HCT116 (cell line): ENCODE measurements at regions not wholly inside any gene's neighbourhood (a gene's known extent, or its start where the extent isn't known, plus 50 kb on each side); places are given as distances from the start of the nearest gene placed in this dataset.

Experiments
- ATAC-seq: fragments of 200-7000 bp; cut with Tn5 transposase; 2 replicates; pipeline ENCODE4 v1.9.1; 2020; ENCODE audit warnings: mild to moderate bottlenecking, moderate library complexity
- BruUV-seq: library from RNA; stranded (reverse); fragments of 400-500 nt; replicated peaks from 2 replicates; lab custom pipeline; 2021; lab: Mats Ljungman, UMichigan
- CTCF ChIA-PET: fragments of 300-600 bp; sonication (Branson Sonifier 250); formaldehyde crosslinking; loops from one replicate; lab custom pipeline; 2021; ENCODE audit warnings: antibody characterized with exemption; lab: Charles Lee
- POLR2A ChIA-PET: fragments of 300-600, 350-600 bp; sonication (Branson Sonifier 250); formaldehyde crosslinking; loops from one replicate; lab custom pipeline; 2021; ENCODE audit warnings: antibody characterized with exemption; lab: Charles Lee
- RAD21 ChIA-PET, 2 experiments: fragments of 300-600 bp; sonication (Branson Sonifier 250); formaldehyde crosslinking; loops; one replicate each; lab custom pipeline; 2023; ENCODE audit warnings: low total read pairs in 2 of 2; ENCODE audit not compliant: uncharacterized antibody in 2 of 2, unreplicated experiment in 2 of 2, low non-redundant PET in 1 of 2; lab: Charles Lee
- DNase-seq: peaks from one replicate; pipeline ENCODE4 v3.0.0-alpha.2; 2010; ENCODE audit warnings: low read depth, low spot score
- H2AFZ ChIP-seq: fragments of 200-600 bp; shearing (Covaris generic), sonication (generic); 2 replicates; pipeline ENCODE4 v1.6.1; 2017; ENCODE audit warnings: low read depth, mixed run types, mixed read lengths, antibody characterized with exemption, low read length; ENCODE audit not compliant: poor library complexity, severe bottlenecking
- H3K27ac ChIP-seq: 2 replicates; pipeline ENCODE4 v1.5.1; 2012; ENCODE audit warnings: low read depth, low read length
- H3K27me3 ChIP-seq: fragments of 200-600 bp; sonication (generic); 2 replicates; pipeline ENCODE4 v1.6.1; 2016; ENCODE audit warnings: mixed run types, low read length, mixed read lengths; ENCODE audit not compliant: insufficient read depth
- H3K36me3 ChIP-seq, 2 experiments: fragments of 200-500 bp in 1 of 2; fragments of 200-600 bp in 1 of 2; sonication (Bioruptor generic) in 1 of 2; sonication (generic) in 1 of 2; 2 replicates each; pipeline versions ENCODE4 v1.5.1 to v1.6.1; 2014 to 2016; ENCODE audit warnings: low read length in 2 of 2, inconsistent platforms in 1 of 2, mixed read lengths in 1 of 2, mixed run types in 1 of 2; ENCODE audit not compliant: insufficient read depth in 2 of 2, control insufficient read depth in 1 of 2
- H3K4me1 ChIP-seq, 2 experiments: fragments of 200-600 bp in 1 of 2; sonication (generic) in 1 of 2; 2 replicates each; pipeline versions ENCODE4 v1.5.1 to v1.6.1; 2012 to 2017; ENCODE audit warnings: low read length in 2 of 2, inconsistent platforms in 1 of 2, mild to moderate bottlenecking in 1 of 2, mixed read lengths in 1 of 2, mixed run types in 1 of 2, moderate library complexity in 1 of 2; ENCODE audit not compliant: insufficient read depth in 2 of 2, control insufficient read depth in 1 of 2
- H3K4me2 ChIP-seq: fragments of 200-600 bp; sonication (generic); 2 replicates; pipeline ENCODE4 v1.6.1; 2017; ENCODE audit warnings: mixed run types, low read length, mixed read lengths
- H3K4me3 ChIP-seq, 2 experiments: fragments of 200-600 bp in 1 of 2; sonication (generic) in 1 of 2; replicated peaks in 1 of 2; 2 replicates each; pipeline ENCODE4 v1.5.1; 2011 to 2016; ENCODE audit warnings: low read length in 2 of 2, control low read depth in 1 of 2, low read depth in 1 of 2, mild to moderate bottlenecking in 1 of 2, mixed read lengths in 1 of 2, mixed run types in 1 of 2
- H3K79me2 ChIP-seq: fragments of 200-600 bp; sonication (generic); 2 replicates; pipeline ENCODE4 v1.6.1; 2017; ENCODE audit warnings: mild to moderate bottlenecking, mixed run types, low read length, moderate library complexity, mixed read lengths; ENCODE audit not compliant: insufficient read depth
- H3K9ac ChIP-seq: fragments of 200-600 bp; sonication (generic); 2 replicates; pipeline ENCODE4 v1.6.1; 2016; ENCODE audit warnings: low read length, mixed read lengths
- H3K9me2 ChIP-seq: fragments of 200-600 bp; sonication (generic), shearing (Covaris generic); 2 replicates; pipeline ENCODE4 v1.6.1; 2017; ENCODE audit warnings: mixed run types, mild to moderate bottlenecking, moderate library complexity; ENCODE audit not compliant: insufficient read depth
- H3K9me3 ChIP-seq, 2 experiments: fragments of 200-500 bp in 1 of 2; fragments of 200-600 bp in 1 of 2; sonication (Bioruptor generic) in 1 of 2; sonication (generic) in 1 of 2; 2 replicates each; pipeline ENCODE4 v1.6.1; 2014 to 2017; ENCODE audit warnings: low read length in 2 of 2, mixed read lengths in 2 of 2, inconsistent platforms in 1 of 2, low read depth in 1 of 2, mild to moderate bottlenecking in 1 of 2, mixed run types in 1 of 2, moderate library complexity in 1 of 2; ENCODE audit not compliant: control insufficient read depth in 1 of 2, insufficient read depth in 1 of 2
- H4K20me1 ChIP-seq: fragments of 200-600 bp; sonication (generic), shearing (Covaris generic); 2 replicates; pipeline ENCODE4 v1.6.1; 2017; ENCODE audit warnings: mixed run types, mild to moderate bottlenecking, moderate library complexity; ENCODE audit not compliant: insufficient read depth
- EGR1 ChIP-seq: IDR thresholded peaks from 2 replicates; pipeline ENCODE4 v1.6.1; 2012; ENCODE audit warnings: low read depth
- ELF1 ChIP-seq: IDR thresholded peaks from 2 replicates; pipeline ENCODE4 v1.6.1; 2012; ENCODE audit warnings: low read depth, borderline replicate concordance
- EZH2phosphoT487 ChIP-seq: fragments of 200-600 bp; IDR thresholded peaks from 2 replicates; pipeline ENCODE4 v1.6.1; 2018; ENCODE audit warnings: antibody characterized with exemption, borderline replicate concordance
- FOSL1 ChIP-seq: IDR thresholded peaks from 2 replicates; pipeline ENCODE4 v1.6.1; 2012; ENCODE audit warnings: low read depth
- JUND ChIP-seq: IDR thresholded peaks from 2 replicates; pipeline ENCODE4 v1.6.1; 2012
- POLR2A ChIP-seq: IDR thresholded peaks from 2 replicates; pipeline ENCODE4 v1.7.0; 2011; ENCODE audit warnings: borderline replicate concordance; ENCODE audit not compliant: insufficient read depth, insufficient read length; ENCODE audit errors: extremely low read depth
- RAD21 ChIP-seq: IDR thresholded peaks from 2 replicates; pipeline ENCODE4 v1.6.1; 2012; ENCODE audit warnings: low read depth, mild to moderate bottlenecking
- SIN3A ChIP-seq: IDR thresholded peaks from 2 replicates; pipeline ENCODE4 v1.6.1; 2012; ENCODE audit warnings: low read depth
- SP1 ChIP-seq: IDR thresholded peaks from 2 replicates; pipeline ENCODE4 v1.6.1; 2012; ENCODE audit warnings: low read depth
- SRF ChIP-seq: IDR thresholded peaks from 2 replicates; pipeline ENCODE4 v1.6.1; 2012; ENCODE audit warnings: low read depth
- YY1 ChIP-seq: IDR thresholded peaks from 2 replicates; pipeline ENCODE4 v1.6.1; 2011; ENCODE audit warnings: low read length, low read depth, moderate library complexity, mild to moderate bottlenecking; ENCODE audit not compliant: insufficient replicate concordance; ENCODE audit errors: extremely low read depth
- ZFX ChIP-seq: fragments of 450-650 bp; IDR thresholded peaks from 2 replicates; pipeline ENCODE4 v1.6.1; 2017
- ZNF274 ChIP-seq: fragments of 200-500 bp; sonication (Bioruptor generic); IDR thresholded peaks from 2 replicates; pipeline ENCODE4 v1.6.1; 2014; ENCODE audit warnings: mild to moderate bottlenecking, low read depth, low read length, inconsistent platforms
- intact Hi-C: fragments of 100-400 bp; cut with micrococcal nuclease; formaldehyde crosslinking; loops from 2 replicates; pipeline ENCODE4 v1.10.0; 2022
- TF ChIP-seq, protein P1 (sequence below): IDR thresholded peaks from 2 replicates; pipeline ENCODE4 v1.6.1; 2012; ENCODE audit warnings: low read depth
- TF ChIP-seq, protein P2 (sequence below): IDR thresholded peaks from 2 replicates; pipeline ENCODE4 v1.6.1; 2012
- TF ChIP-seq, protein P3 (sequence below), 3 experiments: fragments of 200-600 bp in 1 of 3; sonication (generic) in 1 of 3; IDR thresholded peaks in 2 of 3; conservative IDR thresholded peaks in 1 of 3; 2 replicates each; pipeline ENCODE4 v1.5.1; 2012 to 2017; ENCODE audit warnings: low read depth in 2 of 3, low read length in 2 of 3, antibody characterized with exemption in 1 of 3, borderline replicate concordance in 1 of 3, control low read depth in 1 of 3, mild to moderate bottlenecking in 1 of 3, mixed read lengths in 1 of 3, mixed run types in 1 of 3, moderate library complexity in 1 of 3; ENCODE audit not compliant: insufficient read depth in 1 of 3
- TF ChIP-seq, protein P4 (sequence below): IDR thresholded peaks from 2 replicates; pipeline ENCODE4 v1.6.1; 2012

DNA sequence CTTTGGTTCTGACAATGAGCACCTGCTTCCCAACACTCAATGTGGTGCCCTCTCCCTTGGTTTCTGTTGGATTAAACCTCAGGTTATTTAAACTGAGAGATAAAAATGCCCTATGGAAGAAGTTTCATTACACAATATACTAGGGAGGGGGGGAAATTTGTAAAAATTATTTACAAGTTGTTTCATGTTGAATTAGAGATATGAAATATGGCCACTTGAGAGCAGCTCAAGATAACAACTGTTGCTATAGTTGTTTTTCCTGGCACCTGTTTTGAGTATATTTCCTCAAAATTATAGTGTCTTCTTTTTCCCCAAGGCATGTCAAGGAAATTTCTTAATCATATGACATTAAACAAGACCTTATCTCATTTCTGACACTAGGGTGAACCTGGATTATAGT lies 101.7 kb upstream of the COL6A5 start (continued):
- TF ChIP-seq, protein P1, sequence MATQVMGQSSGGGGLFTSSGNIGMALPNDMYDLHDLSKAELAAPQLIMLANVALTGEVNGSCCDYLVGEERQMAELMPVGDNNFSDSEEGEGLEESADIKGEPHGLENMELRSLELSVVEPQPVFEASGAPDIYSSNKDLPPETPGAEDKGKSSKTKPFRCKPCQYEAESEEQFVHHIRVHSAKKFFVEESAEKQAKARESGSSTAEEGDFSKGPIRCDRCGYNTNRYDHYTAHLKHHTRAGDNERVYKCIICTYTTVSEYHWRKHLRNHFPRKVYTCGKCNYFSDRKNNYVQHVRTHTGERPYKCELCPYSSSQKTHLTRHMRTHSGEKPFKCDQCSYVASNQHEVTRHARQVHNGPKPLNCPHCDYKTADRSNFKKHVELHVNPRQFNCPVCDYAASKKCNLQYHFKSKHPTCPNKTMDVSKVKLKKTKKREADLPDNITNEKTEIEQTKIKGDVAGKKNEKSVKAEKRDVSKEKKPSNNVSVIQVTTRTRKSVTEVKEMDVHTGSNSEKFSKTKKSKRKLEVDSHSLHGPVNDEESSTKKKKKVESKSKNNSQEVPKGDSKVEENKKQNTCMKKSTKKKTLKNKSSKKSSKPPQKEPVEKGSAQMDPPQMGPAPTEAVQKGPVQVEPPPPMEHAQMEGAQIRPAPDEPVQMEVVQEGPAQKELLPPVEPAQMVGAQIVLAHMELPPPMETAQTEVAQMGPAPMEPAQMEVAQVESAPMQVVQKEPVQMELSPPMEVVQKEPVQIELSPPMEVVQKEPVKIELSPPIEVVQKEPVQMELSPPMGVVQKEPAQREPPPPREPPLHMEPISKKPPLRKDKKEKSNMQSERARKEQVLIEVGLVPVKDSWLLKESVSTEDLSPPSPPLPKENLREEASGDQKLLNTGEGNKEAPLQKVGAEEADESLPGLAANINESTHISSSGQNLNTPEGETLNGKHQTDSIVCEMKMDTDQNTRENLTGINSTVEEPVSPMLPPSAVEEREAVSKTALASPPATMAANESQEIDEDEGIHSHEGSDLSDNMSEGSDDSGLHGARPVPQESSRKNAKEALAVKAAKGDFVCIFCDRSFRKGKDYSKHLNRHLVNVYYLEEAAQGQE, result no peak
- TF ChIP-seq ZNF274 (no peak), EGR1 (no peak), POLR2A (no peak), RAD21 (no peak)
- TF ChIP-seq, protein P2, sequence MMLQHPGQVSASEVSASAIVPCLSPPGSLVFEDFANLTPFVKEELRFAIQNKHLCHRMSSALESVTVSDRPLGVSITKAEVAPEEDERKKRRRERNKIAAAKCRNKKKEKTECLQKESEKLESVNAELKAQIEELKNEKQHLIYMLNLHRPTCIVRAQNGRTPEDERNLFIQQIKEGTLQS, result no peak

DNA sequence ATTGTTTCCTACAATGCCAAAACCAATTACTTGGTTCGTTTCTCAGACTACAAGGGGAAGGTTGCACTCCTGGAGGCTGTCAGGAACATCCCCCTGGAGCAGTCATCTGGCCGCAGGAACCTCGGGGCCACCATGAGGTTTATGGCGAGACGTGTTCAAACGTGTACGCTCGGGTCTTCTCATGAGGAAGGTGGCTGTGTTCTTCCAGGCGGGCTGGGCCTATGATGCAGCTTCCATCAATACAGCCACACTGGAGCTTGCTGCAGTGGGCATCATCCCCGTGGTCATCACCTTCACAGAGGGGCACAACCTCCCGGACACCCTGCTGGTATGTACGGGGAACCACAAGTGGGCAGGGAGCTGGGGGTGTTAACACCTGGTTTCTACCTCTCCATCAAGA lies 94.5 kb upstream of the COL6A5 start:
- Histone ChIP-seq H3K79me2 (no peaks in the 10 kb centered on the region), H3K4me1 (no peaks in the 10 kb centered on the region), H3K36me3 (no peaks in the 10 kb centered on the region), H3K9me2 (no peaks in the 10 kb centered on the region), H2AFZ (no peak overlapping the region), H3K9me3 (no peaks in the 10 kb centered on the region), H4K20me1 (no peaks in the 10 kb centered on the region), H3K4me3 (no peak overlapping the region), H3K4me2 (no peak overlapping the region), H3K9ac (no peak overlapping the region), H3K27me3 (peaks cover 32% of the 10 kb centered on the region), H3K27ac (no peak overlapping the region)
- POLR2A ChIA-PET, result no interaction called here
- DNase-seq, result no peak
- CTCF ChIA-PET, result no interaction called here
- intact Hi-C loops, result no loop called here
- no TSS peak for BruUV-seq
- RAD21 ChIA-PET, result no interaction called here
- no peak for ATAC-seq
- TF ChIP-seq EZH2phosphoT487, result no peak
- no peak for TF ChIP-seq SRF
- no peak for TF ChIP-seq FOSL1
- TF ChIP-seq RAD21, result no peak
- TF ChIP-seq YY1, result no peak
- TF ChIP-seq JUND, result no peak
- TF ChIP-seq, protein P1, result no peak
- TF ChIP-seq POLR2A, result no peak
- TF ChIP-seq, protein P3, sequence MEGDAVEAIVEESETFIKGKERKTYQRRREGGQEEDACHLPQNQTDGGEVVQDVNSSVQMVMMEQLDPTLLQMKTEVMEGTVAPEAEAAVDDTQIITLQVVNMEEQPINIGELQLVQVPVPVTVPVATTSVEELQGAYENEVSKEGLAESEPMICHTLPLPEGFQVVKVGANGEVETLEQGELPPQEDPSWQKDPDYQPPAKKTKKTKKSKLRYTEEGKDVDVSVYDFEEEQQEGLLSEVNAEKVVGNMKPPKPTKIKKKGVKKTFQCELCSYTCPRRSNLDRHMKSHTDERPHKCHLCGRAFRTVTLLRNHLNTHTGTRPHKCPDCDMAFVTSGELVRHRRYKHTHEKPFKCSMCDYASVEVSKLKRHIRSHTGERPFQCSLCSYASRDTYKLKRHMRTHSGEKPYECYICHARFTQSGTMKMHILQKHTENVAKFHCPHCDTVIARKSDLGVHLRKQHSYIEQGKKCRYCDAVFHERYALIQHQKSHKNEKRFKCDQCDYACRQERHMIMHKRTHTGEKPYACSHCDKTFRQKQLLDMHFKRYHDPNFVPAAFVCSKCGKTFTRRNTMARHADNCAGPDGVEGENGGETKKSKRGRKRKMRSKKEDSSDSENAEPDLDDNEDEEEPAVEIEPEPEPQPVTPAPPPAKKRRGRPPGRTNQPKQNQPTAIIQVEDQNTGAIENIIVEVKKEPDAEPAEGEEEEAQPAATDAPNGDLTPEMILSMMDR (IDR thresholded peaks at IDR 0.05 in 2 of 3, conservative IDR thresholded peaks at IDR 0.05 in 1 of 3; ENCODE audit: borderline replicate concordance in 1 of 3, insufficient read depth in 1 of 3, low read depth in 2 of 3, low read length in 2 of 3), result no peak
- TF ChIP-seq ZFX, result no peak
- no peak for TF ChIP-seq SP1
- no peak for TF ChIP-seq SIN3A
- TF ChIP-seq, protein P4, sequence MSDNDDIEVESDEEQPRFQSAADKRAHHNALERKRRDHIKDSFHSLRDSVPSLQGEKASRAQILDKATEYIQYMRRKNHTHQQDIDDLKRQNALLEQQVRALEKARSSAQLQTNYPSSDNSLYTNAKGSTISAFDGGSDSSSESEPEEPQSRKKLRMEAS, result no peak
- no peak for TF ChIP-seq ELF1
